K562 (cell line): ENCODE measurements at regions not wholly inside any gene's neighbourhood (a gene's known extent, or its start where the extent isn't known, plus 50 kb on each side); places are given as distances from the start of the nearest gene placed in this dataset.

Source experiments
- ATAC-seq: fragments of 200-7000 bp; cut with Tn5 transposase; 3 replicates; pipeline ENCODE4 v1.9.1; 2020; ENCODE audit warnings: moderate library complexity
- BruUV-seq: library from RNA; stranded (reverse); fragments of 400-500 nt; replicated peaks from 2 replicates; lab custom pipeline; 2021; lab: Mats Ljungman, UMichigan
- CTCF ChIA-PET: fragments of 300-600 bp; formaldehyde crosslinking; extraction: SDS; loops from one replicate; lab custom pipeline; 2021; ENCODE audit warnings: low intra/inter-chr PET ratio; lab: Yijun Ruan, JAX
- POLR2A ChIA-PET: fragments of 300-600, 350-650 bp; sonication (Branson Sonifier 250); formaldehyde crosslinking; extraction: SDS; loops from one replicate; lab custom pipeline; 2021; ENCODE audit warnings: antibody characterized with exemption, inconsistent platforms; lab: Yijun Ruan, JAX
- DNase-seq, 4 experiments: peaks; one replicate each; pipeline versions ENCODE4 v3.0.0 to v3.0.0-alpha.2; 2011 to 2018; ENCODE audit warnings: low spot score in 3 of 4, mixed read lengths in 3 of 4; ENCODE audit errors: extremely low read depth in 1 of 4
- FAIRE-seq: peaks from 2 replicates; lab custom pipeline; 2011; peaks lifted over from hg19 to GRCh38; lab: Jason Lieb, UNC
- H2AFZ ChIP-seq: 2 replicates; pipeline ENCODE4 v1.6.0; 2011; ENCODE audit warnings: low read depth, low read length, control low read depth, inconsistent platforms
- H3K27ac ChIP-seq: fragments of 200-600 bp; 3 replicates; pipeline ENCODE4 v1.8.0; 2011; ENCODE audit warnings: low read depth, mild to moderate bottlenecking, control low read depth, inconsistent platforms, low read length, moderate library complexity, mixed read lengths; ENCODE audit errors: extremely low read depth
- H3K27me3 ChIP-seq, 2 experiments: fragments of 300-600 bp in 1 of 2; 2 replicates in 1 of 2; 3 replicates in 1 of 2; pipeline versions ENCODE4 v1.6.0 to v1.8.0; 2011; ENCODE audit warnings: inconsistent platforms in 2 of 2, low read length in 2 of 2, mild to moderate bottlenecking in 1 of 2, mixed read lengths in 1 of 2, moderate library complexity in 1 of 2; ENCODE audit not compliant: control insufficient read depth in 2 of 2, insufficient read depth in 2 of 2
- H3K36me3 ChIP-seq: fragments of 300-600 bp; 3 replicates; pipeline ENCODE4 v1.8.0; 2011; ENCODE audit warnings: mild to moderate bottlenecking, low read length, inconsistent platforms; ENCODE audit not compliant: control insufficient read depth, insufficient read depth
- H3K4me1 ChIP-seq, 2 experiments: fragments of 200-600 bp in 1 of 2; replicated peaks in 1 of 2; 2 replicates in 1 of 2; 3 replicates in 1 of 2; pipeline versions ENCODE4 v1.5.1 to v1.8.0; 2011; ENCODE audit warnings: inconsistent platforms in 2 of 2, low read length in 2 of 2, mild to moderate bottlenecking in 1 of 2, mixed read lengths in 1 of 2, moderate library complexity in 1 of 2; ENCODE audit not compliant: control insufficient read depth in 2 of 2, insufficient read depth in 2 of 2
- H3K4me2 ChIP-seq: 2 replicates; pipeline ENCODE4 v1.6.1; 2011; ENCODE audit warnings: low read length, control low read depth, inconsistent platforms, mixed read lengths; ENCODE audit not compliant: insufficient read depth
- H3K4me3 ChIP-seq: fragments of 200-600 bp; sonication (generic), shearing (Covaris generic); 2 replicates; pipeline ENCODE4 v1.5.1; 2016; ENCODE audit warnings: control low read depth, inconsistent platforms
- H3K79me2 ChIP-seq: fragments of 200-600 bp; 3 replicates; pipeline ENCODE4 v1.8.0; 2011; ENCODE audit warnings: low read length, inconsistent platforms; ENCODE audit not compliant: control insufficient read depth, insufficient read depth
- H3K9ac ChIP-seq, 2 experiments: 2 replicates each; pipeline versions ENCODE4 v1.6.0 to v1.6.1; 2011; ENCODE audit warnings: low read depth in 2 of 2, low read length in 2 of 2, control low read depth in 1 of 2, inconsistent platforms in 1 of 2, mild to moderate bottlenecking in 1 of 2, mixed read lengths in 1 of 2; ENCODE audit not compliant: insufficient read depth in 1 of 2
- H3K9me1 ChIP-seq: one replicate; pipeline ENCODE4 v1.6.0; 2011; ENCODE audit warnings: inconsistent platforms, mild to moderate bottlenecking, low read length, moderate library complexity; ENCODE audit not compliant: control insufficient read depth, insufficient read depth
- H3K9me3 ChIP-seq: replicated peaks from 2 replicates; pipeline ENCODE4 v1.5.1; 2011; ENCODE audit warnings: low read depth, low read length, inconsistent platforms; ENCODE audit not compliant: control insufficient read depth, insufficient read depth
- H4K20me1 ChIP-seq: replicated peaks from 2 replicates; pipeline ENCODE4 v1.6.1; 2011; ENCODE audit warnings: low read length, inconsistent platforms, mixed read lengths; ENCODE audit not compliant: control insufficient read depth, insufficient read depth
- DLX4 ChIP-seq: fragments of 250-450 bp; sonication (Bioruptor Pico); IDR thresholded peaks from 2 replicates; pipeline ENCODE4 v1.6.1; 2021; ENCODE audit warnings: mild to moderate bottlenecking
- KAT2B ChIP-seq: IDR thresholded peaks from one replicate; pipeline ENCODE4 v1.6.1; 2012; ENCODE audit warnings: low read depth, mild to moderate bottlenecking, control low read depth, inconsistent platforms, low read length, moderate library complexity
- L3MBTL2 ChIP-seq: fragments of 450-650 bp; IDR thresholded peaks from 2 replicates; pipeline ENCODE4 v1.6.1; 2016; ENCODE audit warnings: mild to moderate bottlenecking, moderate library complexity
- LCOR ChIP-seq: sonication (generic); formaldehyde crosslinking; IDR thresholded peaks from 2 replicates; pipeline ENCODE4 v1.8.0; 2022; ENCODE audit warnings: mild to moderate bottlenecking, missing genetic modification reagents
- MCM5 ChIP-seq: fragments of 450-650 bp; IDR thresholded peaks from 2 replicates; pipeline ENCODE4 v1.6.1; 2016; ENCODE audit warnings: low read depth
- SRSF1 ChIP-seq: fragments of 200-400 bp; formaldehyde crosslinking; IDR thresholded peaks from 2 replicates; pipeline ENCODE4 v1.6.1; 2017; ENCODE audit warnings: mild to moderate bottlenecking, low read depth, low read length, moderate library complexity
- THRAP3 ChIP-seq: fragments of 450-650 bp; IDR thresholded peaks from 2 replicates; pipeline ENCODE4 v1.6.1; 2016; ENCODE audit warnings: mild to moderate bottlenecking, inconsistent platforms, borderline replicate concordance
- XRCC3 ChIP-seq: fragments of 450-650 bp; IDR thresholded peaks from 2 replicates; pipeline ENCODE4 v1.6.1; 2017; ENCODE audit warnings: mild to moderate bottlenecking, moderate library complexity
- ZBTB12 ChIP-seq: fragments of 250-450 bp; sonication (Bioruptor Pico); IDR thresholded peaks from 2 replicates; pipeline ENCODE4 v1.4.0; 2020
- ZBTB17 ChIP-seq: fragments of 450-650 bp; formaldehyde crosslinking; IDR thresholded peaks from 2 replicates; pipeline ENCODE4 v1.4.0; 2020; ENCODE audit warnings: mild to moderate bottlenecking
- ZC3H11A ChIP-seq: IDR thresholded peaks from 2 replicates; pipeline ENCODE4 v1.6.1; 2012; ENCODE audit warnings: low read depth, low read length, improper control_type of control experiment
- ZEB2 ChIP-seq: fragments of 450-650 bp; IDR thresholded peaks from 2 replicates; pipeline ENCODE4 v1.6.1; 2016
- ZNF23 ChIP-seq: fragments of 250-450 bp; sonication (Bioruptor Pico); IDR thresholded peaks from 2 replicates; pipeline ENCODE4 v1.4.0; 2020; ENCODE audit warnings: mild to moderate bottlenecking
- ZNF239 ChIP-seq: fragments of 250-450 bp; sonication (Bioruptor Pico); IDR thresholded peaks from 2 replicates; pipeline ENCODE4 v1.4.0; 2020; ENCODE audit warnings: mild to moderate bottlenecking
- ZNF766 ChIP-seq: fragments of 200-800 bp; sonication (Bioruptor generic); conservative IDR thresholded peaks from 2 replicates; pipeline ENCODE4 v1.6.1; 2016; ENCODE audit warnings: missing genetic modification characterization, missing compliant biosample characterization
- WGBS: fragments of 100-300 bp; shearing (Covaris generic); methylation state at CpG from one replicate; pipeline ENCODE4 v1.1.6; 2016; ENCODE audit warnings: low coverage, mixed read lengths; ENCODE audit not compliant: insufficient coverage; ENCODE audit errors: missing lambda C conversion rate; 5-methylcytosine and 5-hydroxymethylcytosine counted together
- in situ Hi-C: fragments of 300-500 bp; cut with MboI; formaldehyde crosslinking; loops from 4 replicates; pipeline ENCODE4 v1.15.0; 2018; ENCODE audit warnings: inconsistent platforms, mixed read lengths
- intact Hi-C: fragments of 100-400 bp; cut with micrococcal nuclease; formaldehyde crosslinking; loops from 2 replicates; pipeline ENCODE4 v1.14.2; 2022
- TF ChIP-seq, protein P1 (sequence below): sonication (generic); formaldehyde crosslinking; IDR thresholded peaks from 2 replicates; pipeline ENCODE4 v1.8.1; 2023; ENCODE audit warnings: mild to moderate bottlenecking, missing genetic modification reagents
- TF ChIP-seq, protein P2 (sequence below): sonication (generic); formaldehyde crosslinking; IDR thresholded peaks from 2 replicates; pipeline ENCODE4 v1.5.0; 2020; ENCODE audit warnings: missing genetic modification reagents

DNA sequence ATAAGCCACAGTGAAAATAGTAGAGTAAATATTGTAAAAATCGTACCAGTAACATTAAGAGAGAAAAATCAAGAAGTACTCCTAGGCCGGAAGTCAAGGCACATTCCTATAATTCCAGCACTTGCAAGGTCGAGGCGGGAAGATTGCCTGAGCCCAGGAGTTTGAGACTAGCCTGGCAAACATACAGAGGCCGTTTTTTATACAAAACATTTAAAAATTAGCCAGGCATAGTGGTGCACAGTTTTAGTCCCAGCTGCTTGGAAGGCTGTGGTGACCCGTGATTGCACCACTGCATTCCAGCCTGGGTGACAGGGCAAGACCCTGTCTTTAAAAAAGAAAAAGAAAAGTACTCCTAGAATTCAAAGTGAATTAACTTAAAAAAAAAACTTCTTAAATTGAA, 341.8 kb downstream of the C12orf50 start:
- no TSS peak for BruUV-seq
- no peak for TF ChIP-seq ZNF239 (CRISPR knock-in tag)
- TF ChIP-seq, protein P1, sequence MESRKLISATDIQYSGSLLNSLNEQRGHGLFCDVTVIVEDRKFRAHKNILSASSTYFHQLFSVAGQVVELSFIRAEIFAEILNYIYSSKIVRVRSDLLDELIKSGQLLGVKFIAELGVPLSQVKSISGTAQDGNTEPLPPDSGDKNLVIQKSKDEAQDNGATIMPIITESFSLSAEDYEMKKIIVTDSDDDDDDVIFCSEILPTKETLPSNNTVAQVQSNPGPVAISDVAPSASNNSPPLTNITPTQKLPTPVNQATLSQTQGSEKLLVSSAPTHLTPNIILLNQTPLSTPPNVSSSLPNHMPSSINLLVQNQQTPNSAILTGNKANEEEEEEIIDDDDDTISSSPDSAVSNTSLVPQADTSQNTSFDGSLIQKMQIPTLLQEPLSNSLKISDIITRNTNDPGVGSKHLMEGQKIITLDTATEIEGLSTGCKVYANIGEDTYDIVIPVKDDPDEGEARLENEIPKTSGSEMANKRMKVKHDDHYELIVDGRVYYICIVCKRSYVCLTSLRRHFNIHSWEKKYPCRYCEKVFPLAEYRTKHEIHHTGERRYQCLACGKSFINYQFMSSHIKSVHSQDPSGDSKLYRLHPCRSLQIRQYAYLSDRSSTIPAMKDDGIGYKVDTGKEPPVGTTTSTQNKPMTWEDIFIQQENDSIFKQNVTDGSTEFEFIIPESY (CRISPR knock-in tag) = no peak
- TF ChIP-seq ZC3H11A = no peak
- no peak for TF ChIP-seq LCOR (CRISPR knock-in tag)
- TF ChIP-seq DLX4 (CRISPR knock-in tag) = no peak
- TF ChIP-seq KAT2B = no peak
- TF ChIP-seq ZBTB12 (CRISPR knock-in tag) = no peak
- TF ChIP-seq ZNF23 (CRISPR knock-in tag) = no peak
- TF ChIP-seq ZNF766 (CRISPR knock-in tag) = no peak
- TF ChIP-seq MCM5 = no peak
- no peak for TF ChIP-seq ZEB2
- TF ChIP-seq ZBTB17 (CRISPR knock-in tag) = no peak
- TF ChIP-seq, protein P2, sequence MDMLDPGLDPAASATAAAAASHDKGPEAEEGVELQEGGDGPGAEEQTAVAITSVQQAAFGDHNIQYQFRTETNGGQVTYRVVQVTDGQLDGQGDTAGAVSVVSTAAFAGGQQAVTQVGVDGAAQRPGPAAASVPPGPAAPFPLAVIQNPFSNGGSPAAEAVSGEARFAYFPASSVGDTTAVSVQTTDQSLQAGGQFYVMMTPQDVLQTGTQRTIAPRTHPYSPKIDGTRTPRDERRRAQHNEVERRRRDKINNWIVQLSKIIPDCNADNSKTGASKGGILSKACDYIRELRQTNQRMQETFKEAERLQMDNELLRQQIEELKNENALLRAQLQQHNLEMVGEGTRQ (CRISPR knock-in tag) = no peak
- no peak for TF ChIP-seq XRCC3
- TF ChIP-seq L3MBTL2 = no peak
- no peak for TF ChIP-seq THRAP3
- TF ChIP-seq SRSF1 = no peak
- in situ Hi-C loops = no loop called here
- 0% methylated on average over 6 of the region's 6 CpGs for WGBS
- no peaks in the 10 kb centered on the region for H3K9me1 ChIP-seq
- no peaks in the 10 kb centered on the region for H3K79me2 ChIP-seq
- H3K4me3 ChIP-seq = no peak overlapping the region
- no peaks in the 10 kb centered on the region for H3K9me3 ChIP-seq
- ATAC-seq (no peak), DNase-seq (no peak), FAIRE-seq (no peak)
- no peak overlapping the region for H3K4me2 ChIP-seq
- H3K4me1 ChIP-seq = no peaks in the 10 kb centered on the region
- intact Hi-C loops = no loop called here
- H3K36me3 ChIP-seq = no peaks in the 10 kb centered on the region
- H4K20me1 ChIP-seq = no peaks in the 10 kb centered on the region
- POLR2A ChIA-PET = no interaction called here
- no peak overlapping the region for H3K27ac ChIP-seq
- CTCF ChIA-PET = no interaction called here
- H3K9ac ChIP-seq = no peak overlapping the region
- H2AFZ ChIP-seq = no peak overlapping the region
- H3K27me3 ChIP-seq = no peaks in the 10 kb centered on the region
